Peyer's patch (tissue), 4 donors: ENCODE measurements at regions not wholly inside any gene's neighbourhood (a gene's known extent, or its start where the extent isn't known, plus 50 kb on each side); places are given as distances from the start of the nearest gene placed in this dataset.

Experiments
- POLR2A ChIP-seq, 2 donors: fragments of 450-650 bp; IDR thresholded peaks; one replicate each; pipeline ENCODE4 v1.5.1; 2017; ENCODE audit warnings: antibody characterized with exemption in 2 of 2, mild to moderate bottlenecking in 2 of 2, moderate library complexity in 2 of 2
- TF ChIP-seq, protein P1 (sequence below), 6 experiments: fragments of 450-650 bp in 4 of 6; fragments of 200-600 bp in 2 of 6; sonication (generic) in 1 of 6; IDR thresholded peaks; one replicate each; pipeline ENCODE4 v1.5.1; 2017 to 2019; ENCODE audit warnings: antibody characterized with exemption in 6 of 6, mild to moderate bottlenecking in 3 of 6, moderate library complexity in 1 of 6

DNA sequence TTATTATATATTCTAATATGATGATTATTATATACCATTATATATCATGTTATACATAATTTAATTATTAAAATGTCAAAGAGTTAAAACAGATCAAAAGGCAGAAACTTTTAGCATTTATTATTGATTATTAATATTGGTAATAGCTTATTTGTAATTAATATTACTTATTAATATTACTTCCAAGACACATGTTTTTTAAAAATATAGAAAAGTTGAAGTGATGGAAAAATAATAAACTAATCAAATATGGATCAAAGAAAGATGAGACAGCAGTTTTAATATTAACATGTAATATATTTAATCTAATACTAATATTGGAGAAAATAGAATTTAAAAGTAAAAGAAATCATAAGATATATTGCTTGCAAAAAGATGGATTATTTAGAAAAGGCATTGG is 154.6 kb upstream of the TAB2 start:
- TF ChIP-seq, protein P1, sequence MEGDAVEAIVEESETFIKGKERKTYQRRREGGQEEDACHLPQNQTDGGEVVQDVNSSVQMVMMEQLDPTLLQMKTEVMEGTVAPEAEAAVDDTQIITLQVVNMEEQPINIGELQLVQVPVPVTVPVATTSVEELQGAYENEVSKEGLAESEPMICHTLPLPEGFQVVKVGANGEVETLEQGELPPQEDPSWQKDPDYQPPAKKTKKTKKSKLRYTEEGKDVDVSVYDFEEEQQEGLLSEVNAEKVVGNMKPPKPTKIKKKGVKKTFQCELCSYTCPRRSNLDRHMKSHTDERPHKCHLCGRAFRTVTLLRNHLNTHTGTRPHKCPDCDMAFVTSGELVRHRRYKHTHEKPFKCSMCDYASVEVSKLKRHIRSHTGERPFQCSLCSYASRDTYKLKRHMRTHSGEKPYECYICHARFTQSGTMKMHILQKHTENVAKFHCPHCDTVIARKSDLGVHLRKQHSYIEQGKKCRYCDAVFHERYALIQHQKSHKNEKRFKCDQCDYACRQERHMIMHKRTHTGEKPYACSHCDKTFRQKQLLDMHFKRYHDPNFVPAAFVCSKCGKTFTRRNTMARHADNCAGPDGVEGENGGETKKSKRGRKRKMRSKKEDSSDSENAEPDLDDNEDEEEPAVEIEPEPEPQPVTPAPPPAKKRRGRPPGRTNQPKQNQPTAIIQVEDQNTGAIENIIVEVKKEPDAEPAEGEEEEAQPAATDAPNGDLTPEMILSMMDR (IDR thresholded peaks at IDR 0.05), result no peak
- no peak for TF ChIP-seq POLR2A (IDR thresholded peaks at IDR 0.05)
